HCT116 (cell line): ENCODE measurements at regions not wholly inside any gene's neighbourhood (a gene's known extent, or its start where the extent isn't known, plus 50 kb on each side); places are given as distances from the start of the nearest gene placed in this dataset.

Source experiments
- CBX3 ChIP-seq: IDR thresholded peaks from 2 replicates; pipeline ENCODE4 v1.6.1; 2012; ENCODE audit warnings: low read depth
- CTCF ChIP-seq, 3 experiments: fragments of 200-600 bp in 1 of 3; sonication (generic) in 1 of 3; IDR thresholded peaks in 2 of 3; conservative IDR thresholded peaks in 1 of 3; 2 replicates each; pipeline ENCODE4 v1.5.1; 2012 to 2017; ENCODE audit warnings: low read depth in 2 of 3, low read length in 2 of 3, antibody characterized with exemption in 1 of 3, borderline replicate concordance in 1 of 3, control low read depth in 1 of 3, mild to moderate bottlenecking in 1 of 3, mixed read lengths in 1 of 3, mixed run types in 1 of 3, moderate library complexity in 1 of 3; ENCODE audit not compliant: insufficient read depth in 1 of 3
- EZH2 ChIP-seq: fragments of 200-600 bp; sonication (generic); IDR thresholded peaks from 2 replicates; pipeline ENCODE4 v1.6.1; 2017; ENCODE audit warnings: antibody characterized with exemption, mixed run types
- EZH2phosphoT487 ChIP-seq: fragments of 200-600 bp; IDR thresholded peaks from 2 replicates; pipeline ENCODE4 v1.6.1; 2018; ENCODE audit warnings: antibody characterized with exemption, borderline replicate concordance
- JUND ChIP-seq: IDR thresholded peaks from 2 replicates; pipeline ENCODE4 v1.6.1; 2012
- MAX ChIP-seq: IDR thresholded peaks from 2 replicates; pipeline ENCODE4 v1.6.1; 2012
- POLR2A ChIP-seq: IDR thresholded peaks from 2 replicates; pipeline ENCODE4 v1.7.0; 2011; ENCODE audit warnings: borderline replicate concordance; ENCODE audit not compliant: insufficient read depth, insufficient read length; ENCODE audit errors: extremely low read depth
- POLR2AphosphoS5 ChIP-seq: IDR thresholded peaks from 2 replicates; pipeline ENCODE4 v1.6.1; 2011; ENCODE audit warnings: mild to moderate bottlenecking, low read depth, low read length, moderate library complexity
- SRF ChIP-seq: IDR thresholded peaks from 2 replicates; pipeline ENCODE4 v1.6.1; 2012; ENCODE audit warnings: low read depth
- ZFX ChIP-seq: fragments of 450-650 bp; IDR thresholded peaks from 2 replicates; pipeline ENCODE4 v1.6.1; 2017

- no peak for TF ChIP-seq SRF
- TF ChIP-seq MAX: no peak
- TF ChIP-seq POLR2A: no peak
- no peak for TF ChIP-seq POLR2AphosphoS5
- TF ChIP-seq CTCF (IDR thresholded peaks at IDR 0.05 in 2 of 3, conservative IDR thresholded peaks at IDR 0.05 in 1 of 3; ENCODE audit: borderline replicate concordance in 1 of 3, insufficient read depth in 1 of 3, low read depth in 2 of 3, low read length in 2 of 3): no peak
- no peak for TF ChIP-seq ZFX
- TF ChIP-seq EZH2: no peak
- TF ChIP-seq CBX3: no peak
- TF ChIP-seq EZH2phosphoT487: no peak
- no peak for TF ChIP-seq JUND
Measured at GRCh38 chr15:72944565-72944964, 107.7 kb upstream of the NEO1 start.
